ENCODE measurements at regions not wholly inside any gene's neighbourhood (a gene's known extent, or its start where the extent isn't known, plus 50 kb on each side); places are given as distances from the start of the nearest gene placed in this dataset.

DNA sequence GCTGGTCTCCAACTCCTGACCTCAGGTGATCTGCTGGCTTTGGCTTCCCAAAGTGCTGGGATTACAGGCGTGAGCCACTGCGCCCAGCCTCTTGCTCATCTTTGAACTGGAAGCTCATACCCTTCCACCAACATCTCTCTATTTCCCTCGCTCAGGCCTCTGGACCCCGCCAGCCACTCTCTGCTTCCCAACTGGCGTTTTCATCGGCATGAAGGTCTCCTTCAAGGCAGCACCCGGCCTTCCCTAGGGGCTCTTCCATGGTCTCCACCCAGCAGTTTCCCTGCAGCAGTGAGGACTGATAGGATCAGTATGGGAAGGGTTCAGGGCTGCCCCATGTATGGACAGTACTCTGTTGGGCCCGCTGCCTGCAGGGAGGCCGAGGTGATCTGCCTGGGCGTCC lies 65.8 kb upstream of the HS6ST1 start:
- Histone ChIP-seq H3K4me3 (ENCODE audit: insufficient read depth, low read depth, low read length) (no peak overlapping the region), H3K36me3 (ENCODE audit: control insufficient read depth, insufficient read depth, low read length) (no peaks in the 10 kb centered on the region), H3K4me1 (ENCODE audit: control insufficient read depth, insufficient read depth, low read length) (peaks cover 25% of the 10 kb centered on the region), H3K9me3 (ENCODE audit: control insufficient read depth, low read length) (no peaks in the 10 kb centered on the region), H3K27me3 (ENCODE audit: control insufficient read depth, insufficient read depth, low read length, poor library complexity, severe bottlenecking) (peaks cover 15% of the 10 kb centered on the region), H3K27ac (ENCODE audit: insufficient read depth, low read depth, low read length, poor library complexity, severe bottlenecking) (no peak overlapping the region)
- 95 to 97% methylated on average over 10 of the region's 10 CpGs for WGBS, 2 experiments

DNA sequence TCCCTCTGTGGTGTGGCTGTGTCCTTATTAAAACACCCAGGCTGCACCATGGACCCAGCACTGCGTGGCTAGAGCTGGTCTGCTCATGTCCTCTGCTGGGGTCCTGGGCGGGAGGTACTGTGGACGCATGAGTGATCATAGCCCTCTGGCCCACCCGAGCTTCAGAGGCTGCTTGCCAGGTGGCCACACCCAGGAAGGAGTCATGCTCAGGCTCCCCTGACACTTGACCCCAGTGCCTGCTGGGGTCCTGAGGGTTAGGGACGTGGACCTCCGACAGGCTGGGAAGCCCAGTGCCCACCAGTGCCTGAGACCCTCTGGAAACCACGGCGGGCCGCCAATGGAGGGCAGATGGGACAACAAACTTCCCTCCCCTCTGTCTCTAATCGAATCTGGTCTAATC lies 66.3 kb upstream of the HS6ST1 start:
- no peaks in the 10 kb centered on the region for H3K36me3 ChIP-seq (ENCODE audit: control insufficient read depth, insufficient read depth, low read length)
- no peaks in the 10 kb centered on the region for H3K9me3 ChIP-seq (ENCODE audit: control insufficient read depth, low read length)
- H3K27me3 ChIP-seq (ENCODE audit: control insufficient read depth, insufficient read depth, low read length, poor library complexity, severe bottlenecking) = peaks cover 10% of the 10 kb centered on the region
- no peak overlapping the region for H3K4me3 ChIP-seq (ENCODE audit: insufficient read depth, low read depth, low read length)
- 95 to 96% methylated on average over 10 of the region's 10 CpGs for WGBS, 2 experiments
- H3K4me1 ChIP-seq (ENCODE audit: control insufficient read depth, insufficient read depth, low read length) = peaks cover 20% of the 10 kb centered on the region
- no peak overlapping the region for H3K27ac ChIP-seq (ENCODE audit: insufficient read depth, low read depth, low read length, poor library complexity, severe bottlenecking)

GRCh38 chr2:128385365-128385764 lies 66.7 kb upstream of the HS6ST1 start:
- H3K4me3 ChIP-seq (ENCODE audit: insufficient read depth, low read depth, low read length) = no peak overlapping the region
- H3K36me3 ChIP-seq (ENCODE audit: control insufficient read depth, insufficient read depth, low read length) = no peaks in the 10 kb centered on the region
- H3K27me3 ChIP-seq (ENCODE audit: control insufficient read depth, insufficient read depth, low read length, poor library complexity, severe bottlenecking) = peaks cover 10% of the 10 kb centered on the region
- WGBS, 2 experiments = 92 to 94% methylated on average over 6 to 7 of the region's 7 CpGs
- H3K27ac ChIP-seq (ENCODE audit: insufficient read depth, low read depth, low read length, poor library complexity, severe bottlenecking) = no peak overlapping the region
- H3K4me1 ChIP-seq (ENCODE audit: control insufficient read depth, insufficient read depth, low read length) = peaks cover 16% of the 10 kb centered on the region
- H3K9me3 ChIP-seq (ENCODE audit: control insufficient read depth, low read length) = no peaks in the 10 kb centered on the region

- no peaks in the 10 kb centered on the region for H3K36me3 ChIP-seq (ENCODE audit: control insufficient read depth, insufficient read depth, low read length)
- WGBS, 2 experiments = 94 to 96% methylated on average over 14 of the region's 14 CpGs
- peaks cover 10% of the 10 kb centered on the region for H3K27me3 ChIP-seq (ENCODE audit: control insufficient read depth, insufficient read depth, low read length, poor library complexity, severe bottlenecking)
- no peak overlapping the region for H3K4me3 ChIP-seq (ENCODE audit: insufficient read depth, low read depth, low read length)
- no peak overlapping the region for H3K27ac ChIP-seq (ENCODE audit: insufficient read depth, low read depth, low read length, poor library complexity, severe bottlenecking)
- H3K4me1 ChIP-seq (ENCODE audit: control insufficient read depth, insufficient read depth, low read length) = peaks cover 11% of the 10 kb centered on the region
- H3K9me3 ChIP-seq (ENCODE audit: control insufficient read depth, low read length) = no peaks in the 10 kb centered on the region
Observed at GRCh38 chr2:128386066-128386465, 67.4 kb upstream of the HS6ST1 start.

- H3K27me3 ChIP-seq (ENCODE audit: control insufficient read depth, insufficient read depth, low read length, poor library complexity, severe bottlenecking) = no peaks in the 10 kb centered on the region
- WGBS, 2 experiments = 91 to 93% methylated on average over 8 of the region's 8 CpGs
- no peaks in the 10 kb centered on the region for H3K36me3 ChIP-seq (ENCODE audit: control insufficient read depth, insufficient read depth, low read length)
- no peak overlapping the region for H3K27ac ChIP-seq (ENCODE audit: insufficient read depth, low read depth, low read length, poor library complexity, severe bottlenecking)
- no peaks in the 10 kb centered on the region for H3K9me3 ChIP-seq (ENCODE audit: control insufficient read depth, low read length)
- H3K4me3 ChIP-seq (ENCODE audit: insufficient read depth, low read depth, low read length) = no peak overlapping the region
- H3K4me1 ChIP-seq (ENCODE audit: control insufficient read depth, insufficient read depth, low read length) = no peaks in the 10 kb centered on the region
Observed at GRCh38 chr2:128388499-128388941, 69.9 kb upstream of the HS6ST1 start.

GRCh38 chr2:128389388-128390086 lies 70.9 kb upstream of the HS6ST1 start:
- WGBS, 2 experiments = 83 to 84% methylated on average over 16 of the region's 16 CpGs
- Histone ChIP-seq H3K27me3 (ENCODE audit: control insufficient read depth, insufficient read depth, low read length, poor library complexity, severe bottlenecking) (no peaks in the 10 kb centered on the region), H3K4me3 (ENCODE audit: insufficient read depth, low read depth, low read length) (no peak overlapping the region), H3K9me3 (ENCODE audit: control insufficient read depth, low read length) (no peaks in the 10 kb centered on the region), H3K27ac (ENCODE audit: insufficient read depth, low read depth, low read length, poor library complexity, severe bottlenecking) (no peak overlapping the region), H3K4me1 (ENCODE audit: control insufficient read depth, insufficient read depth, low read length) (no peaks in the 10 kb centered on the region), H3K36me3 (ENCODE audit: control insufficient read depth, insufficient read depth, low read length) (no peaks in the 10 kb centered on the region)

DNA sequence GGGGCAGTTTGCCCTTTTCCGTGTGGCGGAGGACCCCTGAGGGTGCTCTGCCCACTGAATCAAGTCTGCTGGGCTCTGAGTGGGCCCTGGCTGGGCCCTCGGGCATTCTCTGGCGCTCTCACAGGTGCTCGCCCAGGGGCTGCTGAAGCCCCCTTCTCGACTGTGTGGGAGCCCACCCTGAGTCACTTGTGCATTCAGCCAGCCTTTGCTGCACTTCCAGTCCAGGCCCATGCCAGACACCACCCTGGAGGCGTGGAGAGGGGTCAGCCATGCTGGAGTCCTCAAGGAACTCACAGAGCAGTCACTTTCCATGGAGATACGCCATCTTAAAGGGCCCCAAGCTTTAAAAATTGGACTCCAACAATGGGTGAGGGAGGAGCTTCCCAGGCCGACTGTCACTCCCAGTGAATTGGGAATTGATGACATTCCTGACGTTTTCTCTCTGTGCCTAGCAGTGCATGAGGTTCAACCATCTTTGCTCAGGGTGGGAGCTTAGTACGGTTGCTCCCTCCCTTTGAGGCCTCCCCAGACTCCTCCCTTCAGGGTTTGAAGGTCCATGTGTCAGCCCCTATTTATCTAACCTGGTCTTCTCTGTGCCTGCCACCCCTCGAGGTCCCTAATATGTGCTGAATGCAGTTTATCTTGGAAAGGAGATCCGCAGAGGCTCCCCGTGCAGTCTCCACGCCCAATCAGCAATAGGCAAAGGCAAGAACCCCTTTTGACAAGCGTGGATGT lies 71.8 kb upstream of the HS6ST1 start:
- WGBS, 2 experiments = 84 to 85% methylated on average over 16 of the region's 16 CpGs
- Histone ChIP-seq H3K9me3 (ENCODE audit: control insufficient read depth, low read length) (no peaks in the 10 kb centered on the region), H3K36me3 (ENCODE audit: control insufficient read depth, insufficient read depth, low read length) (no peaks in the 10 kb centered on the region), H3K4me1 (ENCODE audit: control insufficient read depth, insufficient read depth, low read length) (no peaks in the 10 kb centered on the region), H3K27ac (ENCODE audit: insufficient read depth, low read depth, low read length, poor library complexity, severe bottlenecking) (no peak overlapping the region), H3K27me3 (ENCODE audit: control insufficient read depth, insufficient read depth, low read length, poor library complexity, severe bottlenecking) (no peaks in the 10 kb centered on the region), H3K4me3 (ENCODE audit: insufficient read depth, low read depth, low read length) (no peak overlapping the region)

GRCh38 chr2:128390991-128391630 lies 72.4 kb upstream of the HS6ST1 start:
- no peaks in the 10 kb centered on the region for H3K4me1 ChIP-seq (ENCODE audit: control insufficient read depth, insufficient read depth, low read length)
- no peaks in the 10 kb centered on the region for H3K9me3 ChIP-seq (ENCODE audit: control insufficient read depth, low read length)
- H3K36me3 ChIP-seq (ENCODE audit: control insufficient read depth, insufficient read depth, low read length) = no peaks in the 10 kb centered on the region
- no peak overlapping the region for H3K4me3 ChIP-seq (ENCODE audit: insufficient read depth, low read depth, low read length)
- H3K27ac ChIP-seq (ENCODE audit: insufficient read depth, low read depth, low read length, poor library complexity, severe bottlenecking) = no peak overlapping the region
- 92 to 94% methylated on average over 13 to 14 of the region's 15 CpGs for WGBS, 2 experiments
- H3K27me3 ChIP-seq (ENCODE audit: control insufficient read depth, insufficient read depth, low read length, poor library complexity, severe bottlenecking) = no peaks in the 10 kb centered on the region

DNA sequence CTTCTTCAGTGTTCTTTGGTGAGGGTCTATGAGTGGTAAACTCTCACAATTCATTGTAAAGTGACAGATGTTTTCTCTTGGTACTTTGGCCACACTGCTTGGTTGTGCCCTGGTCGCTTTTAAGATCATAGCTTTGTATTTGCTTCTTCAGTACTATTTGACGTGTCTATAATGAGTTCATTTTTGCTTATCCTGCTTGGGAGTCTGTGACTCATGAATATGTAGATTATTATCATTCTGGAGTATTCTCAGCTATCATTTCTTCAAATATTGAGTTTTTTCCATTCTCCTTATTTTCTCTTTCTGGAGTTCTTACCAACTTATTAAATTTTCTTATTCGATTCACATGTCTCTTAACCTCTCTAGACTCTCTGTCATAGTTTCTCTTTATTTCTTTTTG lies 73.0 kb upstream of the HS6ST1 start:
- Histone ChIP-seq H3K27me3 (ENCODE audit: control insufficient read depth, insufficient read depth, low read length, poor library complexity, severe bottlenecking) (no peaks in the 10 kb centered on the region), H3K4me1 (ENCODE audit: control insufficient read depth, insufficient read depth, low read length) (no peaks in the 10 kb centered on the region), H3K27ac (ENCODE audit: insufficient read depth, low read depth, low read length, poor library complexity, severe bottlenecking) (no peak overlapping the region), H3K9me3 (ENCODE audit: control insufficient read depth, low read length) (no peaks in the 10 kb centered on the region), H3K4me3 (ENCODE audit: insufficient read depth, low read depth, low read length) (no peak overlapping the region), H3K36me3 (ENCODE audit: control insufficient read depth, insufficient read depth, low read length) (no peaks in the 10 kb centered on the region)
- WGBS, 2 experiments = 93 to 96% methylated on average over 3 of the region's 3 CpGs

- H3K27ac ChIP-seq (ENCODE audit: insufficient read depth, low read depth, low read length, poor library complexity, severe bottlenecking) = no peak overlapping the region
- H3K4me3 ChIP-seq (ENCODE audit: insufficient read depth, low read depth, low read length) = no peak overlapping the region
- no peaks in the 10 kb centered on the region for H3K27me3 ChIP-seq (ENCODE audit: control insufficient read depth, insufficient read depth, low read length, poor library complexity, severe bottlenecking)
- no peaks in the 10 kb centered on the region for H3K9me3 ChIP-seq (ENCODE audit: control insufficient read depth, low read length)
- 96 to 99% methylated on average over 3 of the region's 3 CpGs for WGBS, 2 experiments
- H3K4me1 ChIP-seq (ENCODE audit: control insufficient read depth, insufficient read depth, low read length) = no peaks in the 10 kb centered on the region
- no peaks in the 10 kb centered on the region for H3K36me3 ChIP-seq (ENCODE audit: control insufficient read depth, insufficient read depth, low read length)
Observed at GRCh38 chr2:128392207-128392606, 73.5 kb upstream of the HS6ST1 start.
